NT2/D1 (cell line): ENCODE measurements at regions not wholly inside any gene's neighbourhood (a gene's known extent, or its start where the extent isn't known, plus 50 kb on each side); places are given as distances from the start of the nearest gene placed in this dataset.

Source experiments
- SUZ12 ChIP-seq: IDR thresholded peaks from 2 replicates; pipeline ENCODE4 v1.6.1; 2011; ENCODE audit not compliant: insufficient read length, insufficient read depth; ENCODE audit errors: extremely low read depth
- YY1 ChIP-seq: IDR thresholded peaks from 2 replicates; pipeline ENCODE4 v1.6.1; 2011; ENCODE audit not compliant: insufficient read length, insufficient read depth
- ZNF274 ChIP-seq: IDR thresholded peaks from 2 replicates; pipeline ENCODE4 v1.6.1; 2011; ENCODE audit warnings: mild to moderate bottlenecking, low read depth, low read length

DNA sequence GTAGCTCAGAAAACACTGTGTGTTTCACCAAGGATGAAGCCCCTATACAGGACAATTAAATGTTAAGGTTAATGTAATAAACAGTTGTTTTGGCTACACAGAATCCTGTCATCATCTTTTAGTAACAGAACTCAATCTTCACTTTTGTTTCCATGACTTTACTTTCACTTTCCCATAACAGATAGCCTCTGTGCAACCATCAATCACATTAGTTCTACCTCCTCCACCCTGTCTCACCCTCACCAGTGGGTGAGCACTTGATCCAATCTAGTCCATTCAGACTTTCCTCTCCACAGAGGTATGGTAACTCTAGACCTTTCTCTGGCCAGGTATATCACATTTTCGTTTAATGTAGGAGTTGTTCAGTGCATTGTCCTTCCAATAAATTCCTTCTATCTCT, 1018.5 kb downstream of the ADGRL2 start:
- no peak for TF ChIP-seq YY1
- TF ChIP-seq ZNF274: no peak
- no peak for TF ChIP-seq SUZ12
